SK-MEL-5 (cell line): ENCODE measurements at regions not wholly inside any gene's neighbourhood (a gene's known extent, or its start where the extent isn't known, plus 50 kb on each side); places are given as distances from the start of the nearest gene placed in this dataset.
"Not testable (repeated sequence)": the region's sequence is repeated elsewhere in the genome, so short reads cannot be mapped to it uniquely, and the experiment has no call there.

Experiments
- DNase-seq: peaks from one replicate; pipeline ENCODE4 v3.0.0-alpha.2; 2016; ENCODE audit warnings: low read depth, low spot score
- in situ Hi-C: cut with HindIII; loops from 2 replicates; pipeline ENCODE4 v1.10.0; 2016; ENCODE audit warnings: low sequenced_read_pairs, high pct_unique_total_duplicates, low pct_unique_long_range_greater_than_20kb

DNA sequence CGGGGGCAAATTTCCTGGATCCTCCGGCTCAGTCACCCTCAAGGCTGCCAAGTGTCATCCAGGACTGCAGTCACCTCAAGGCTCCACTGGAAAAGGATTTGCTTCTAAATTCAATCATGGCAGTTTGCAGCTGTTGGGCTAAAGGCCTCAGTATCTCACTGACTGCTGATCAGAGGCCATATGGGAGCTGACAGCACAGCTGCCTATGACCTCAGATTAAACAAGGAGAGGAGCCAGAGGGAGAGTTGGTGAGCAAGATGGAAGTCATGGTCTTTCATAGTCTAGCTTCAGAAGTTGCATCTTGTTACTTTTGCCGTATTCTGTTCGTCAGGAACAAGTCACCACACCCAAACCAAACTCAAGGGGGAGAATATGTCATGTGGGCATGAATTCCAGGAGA lies 849.7 kb downstream of the UQCRFS1 start:
- in situ Hi-C loops = no loop called here
- no peak for DNase-seq

DNA sequence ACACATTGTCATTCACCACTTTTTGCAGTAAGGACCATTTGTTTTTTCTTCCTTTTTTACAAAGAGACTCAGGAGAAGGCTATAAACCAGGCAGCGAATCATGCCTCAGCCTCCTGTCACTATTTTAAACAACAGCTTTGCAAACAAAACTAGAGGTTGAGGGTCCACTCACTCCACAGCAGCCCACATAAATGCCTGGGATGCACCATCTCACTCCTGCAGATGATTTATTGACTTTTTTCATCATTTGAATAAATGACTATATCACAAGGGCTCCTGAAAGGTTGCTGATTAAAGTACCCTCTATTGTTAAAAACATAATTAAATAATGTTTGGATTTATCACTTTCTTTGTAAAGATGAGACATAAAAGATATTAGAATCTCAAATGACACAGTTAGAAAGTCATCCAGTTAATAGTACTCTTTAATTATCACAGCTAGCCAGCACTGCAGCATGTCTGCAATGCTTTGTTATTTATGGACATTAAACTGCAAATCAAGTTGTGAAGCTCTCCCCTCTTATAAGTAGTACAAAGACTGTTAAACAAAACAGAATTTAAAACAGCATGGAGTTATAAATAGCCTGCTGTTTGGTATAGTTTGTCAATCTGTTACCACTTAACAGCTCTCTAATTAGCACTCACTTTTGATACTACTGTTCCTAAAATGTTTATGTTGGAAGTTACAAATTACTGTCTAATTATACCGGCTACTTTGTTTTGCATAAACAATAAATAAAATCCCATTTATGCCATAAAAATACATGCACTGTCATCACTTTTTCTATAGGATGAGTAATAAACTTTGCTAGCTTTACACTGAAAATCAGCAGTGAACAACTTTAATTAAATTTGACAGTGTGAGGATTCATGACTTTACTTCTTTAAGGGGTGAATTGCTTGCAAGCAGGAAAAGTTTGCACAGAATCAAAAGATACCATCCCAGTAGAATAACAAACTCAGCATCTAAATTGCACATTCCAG lies 853.2 kb downstream of the UQCRFS1 start:
- DNase-seq = no peak
- in situ Hi-C loops = no loop called here

DNA sequence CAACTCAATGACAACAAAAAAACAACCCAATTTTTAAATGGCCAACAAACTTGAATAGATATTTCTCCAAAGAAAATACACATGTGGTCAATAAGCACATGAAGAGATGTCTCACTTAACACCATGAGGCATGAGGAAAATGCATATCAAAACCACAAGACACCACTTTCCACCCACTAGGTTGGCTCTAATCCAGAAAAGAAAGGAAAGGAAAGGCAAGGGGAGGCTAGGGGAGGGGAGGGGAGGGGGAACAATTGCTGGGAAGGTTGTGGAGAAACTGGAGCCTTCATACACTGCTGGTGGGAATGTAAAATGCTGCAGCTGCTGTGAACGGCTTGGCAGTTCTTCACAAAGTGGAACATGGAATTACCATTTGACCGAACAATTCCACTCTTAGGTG lies 854.3 kb downstream of the UQCRFS1 start:
- no peak for DNase-seq
- in situ Hi-C loops = no loop called here

DNA sequence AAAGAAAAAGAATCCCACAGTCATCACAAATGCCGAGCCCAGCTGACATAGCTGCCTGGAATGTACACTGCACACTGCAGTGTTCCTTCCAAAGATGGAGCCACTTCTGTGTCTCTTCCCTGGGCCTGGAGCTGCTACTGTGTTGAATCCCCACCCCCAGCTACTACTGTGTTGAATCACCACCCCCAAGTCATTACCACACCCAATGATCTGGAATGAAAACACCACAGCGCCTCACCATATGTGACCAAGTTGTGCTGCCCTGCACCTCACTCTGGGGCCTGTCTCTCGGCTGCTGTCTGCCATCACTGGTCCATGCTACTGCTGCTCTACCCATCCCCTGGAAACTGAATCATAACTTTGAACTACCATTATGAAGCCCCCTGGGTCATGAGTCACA lies 861.2 kb downstream of the UQCRFS1 start:
- no peak for DNase-seq
- in situ Hi-C loops = no loop called here

DNA sequence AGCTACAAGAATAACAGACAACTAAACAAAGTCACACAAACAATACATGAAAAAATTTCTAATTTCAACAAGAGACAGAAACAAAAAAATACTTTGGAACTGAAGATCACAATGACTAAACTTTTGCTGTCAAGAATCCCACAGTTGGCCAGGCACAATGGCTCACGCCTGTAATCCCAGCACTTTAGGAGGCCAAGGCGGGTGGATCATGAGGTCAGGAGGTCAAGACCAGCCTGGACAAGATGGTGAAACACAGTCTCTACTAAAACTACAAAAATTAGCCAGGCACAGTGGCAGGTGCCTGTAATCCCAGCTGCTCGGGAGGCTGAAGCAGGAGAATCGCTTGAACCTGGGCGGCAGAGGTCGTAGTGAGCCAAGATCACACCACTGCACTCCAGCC lies 861.6 kb downstream of the UQCRFS1 start:
- not testable (repeated sequence) for DNase-seq

DNA sequence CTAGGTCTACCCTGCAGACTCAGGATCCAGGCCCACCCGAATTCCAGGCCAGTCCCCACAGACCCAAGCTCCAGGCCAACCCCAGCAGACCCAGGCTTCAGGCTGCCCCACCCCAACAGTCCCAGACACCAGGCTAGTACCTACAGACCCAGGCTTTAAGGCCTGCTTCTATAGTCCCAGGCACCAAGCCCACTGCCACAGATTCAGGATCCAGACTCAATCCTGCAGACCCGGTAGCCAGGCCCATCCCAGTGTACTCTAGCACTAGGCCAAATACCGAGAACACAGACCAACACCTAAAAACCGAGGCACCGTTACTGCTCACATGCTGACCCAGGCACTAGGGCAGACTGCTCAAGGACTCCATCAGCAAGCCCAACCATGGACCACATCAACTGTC lies 862.3 kb downstream of the UQCRFS1 start:
- DNase-seq = no peak
- in situ Hi-C loops = no loop called here

More for the DNA sequence above, 861.6 kb downstream of the UQCRFS1 start:
- in situ Hi-C loops = not testable (repeated sequence)

DNA sequence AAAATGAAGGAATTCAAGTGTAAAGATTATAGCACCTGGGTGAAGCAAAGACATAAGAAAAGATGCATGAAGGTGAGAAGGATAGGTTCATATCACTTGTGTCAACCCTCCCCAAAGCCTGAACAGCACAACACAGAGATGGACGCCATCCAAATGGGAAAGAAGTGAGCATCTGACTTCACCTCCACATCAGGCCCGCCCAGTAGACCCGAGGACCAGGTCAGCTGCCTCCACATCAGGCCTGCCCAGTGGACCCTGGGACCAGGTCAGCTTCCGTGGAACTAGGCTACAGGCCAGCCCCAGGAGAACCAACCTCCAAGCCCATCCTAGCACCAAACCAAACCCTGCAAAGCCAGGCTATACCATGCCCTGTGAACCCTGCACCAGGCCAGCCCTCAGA lies 862.9 kb downstream of the UQCRFS1 start:
- in situ Hi-C loops = no loop called here
- no peak for DNase-seq

DNA sequence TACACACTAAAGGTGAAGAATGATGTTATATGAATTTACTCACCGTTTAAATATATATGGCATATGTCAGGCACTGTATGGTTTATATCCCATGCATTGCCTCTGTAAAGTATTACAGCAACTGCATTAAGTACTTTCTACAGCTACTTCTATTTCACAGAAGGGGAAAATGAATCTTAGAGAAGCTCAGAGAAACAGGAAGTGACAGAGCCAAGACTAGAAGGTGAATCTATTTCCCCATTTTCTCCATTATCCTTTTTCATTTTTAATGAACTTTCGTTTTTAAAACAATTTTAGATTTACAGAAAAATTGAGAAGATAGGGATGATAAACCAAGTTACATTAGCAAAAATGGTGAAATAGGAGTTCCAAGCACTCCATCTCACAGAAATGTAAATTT lies 863.3 kb downstream of the UQCRFS1 start:
- in situ Hi-C loops = no loop called here
- DNase-seq = no peak

DNA sequence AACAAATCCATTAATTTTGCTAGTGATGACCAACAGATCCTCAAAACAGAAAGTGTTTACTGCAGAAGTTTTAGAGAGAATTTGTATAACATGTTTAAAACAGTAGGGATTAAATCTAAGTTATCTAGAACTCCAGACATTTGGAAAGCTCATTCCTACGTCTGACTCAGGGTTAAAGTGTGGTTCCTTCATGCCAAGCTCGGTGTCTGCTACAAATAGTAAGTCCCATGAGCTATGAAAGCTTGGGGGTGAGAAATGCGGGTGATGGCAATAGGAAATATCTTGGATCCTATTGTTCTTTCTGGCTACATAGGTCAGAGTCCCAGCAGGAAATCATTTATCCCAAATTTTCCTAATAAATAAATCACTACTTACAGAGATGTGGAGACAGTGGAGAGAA lies 867.1 kb downstream of the UQCRFS1 start:
- DNase-seq = no peak

DNA sequence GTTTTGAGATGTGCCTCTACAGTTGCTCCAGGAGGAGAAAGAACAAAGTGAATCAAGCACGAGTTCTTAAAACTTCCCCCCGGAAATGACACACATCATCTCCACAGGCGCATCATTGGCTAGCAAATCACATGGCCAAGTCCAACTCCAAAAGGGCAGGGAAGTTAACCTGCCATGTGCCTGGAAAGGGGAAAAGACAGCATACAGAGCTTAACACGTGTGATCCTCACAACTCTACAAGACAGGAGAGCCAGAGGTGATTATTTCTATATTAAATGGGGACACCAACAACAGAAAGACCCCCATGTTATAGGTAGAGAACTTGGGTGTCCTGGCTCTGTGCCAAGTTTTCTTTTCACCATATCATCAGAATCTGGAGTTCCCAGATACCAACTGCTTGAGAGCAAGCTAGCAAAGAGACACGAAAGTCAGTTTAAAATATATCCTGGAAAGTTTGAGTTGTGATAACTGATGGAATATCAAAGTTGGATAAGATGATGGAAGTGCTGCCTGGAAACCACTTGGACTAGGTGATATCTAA lies 871.1 kb downstream of the UQCRFS1 start:
- no peak for DNase-seq
- in situ Hi-C loops = no loop called here

More for the DNA sequence above, 867.1 kb downstream of the UQCRFS1 start:
- in situ Hi-C loops = no loop called here

DNA sequence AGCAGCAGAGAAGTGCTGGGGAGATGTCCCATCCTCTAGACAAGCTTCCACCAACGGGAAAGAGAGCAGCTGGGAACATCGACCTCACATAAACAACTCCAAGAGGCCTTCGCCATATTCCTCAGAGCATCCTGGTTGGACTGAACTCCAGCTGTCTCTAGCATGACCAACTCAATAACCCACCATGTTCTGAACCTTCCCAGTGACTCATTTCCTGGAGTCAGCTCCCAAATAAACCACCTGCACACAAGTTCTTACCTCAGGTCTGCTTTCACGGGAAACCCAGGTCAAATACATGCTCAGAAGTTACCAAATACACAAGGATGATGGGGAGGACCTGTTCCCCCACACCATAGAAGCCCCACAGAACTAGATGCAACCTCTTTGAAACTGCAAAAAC lies 878.5 kb downstream of the UQCRFS1 start:
- in situ Hi-C loops = no loop called here
- DNase-seq = no peak

DNA sequence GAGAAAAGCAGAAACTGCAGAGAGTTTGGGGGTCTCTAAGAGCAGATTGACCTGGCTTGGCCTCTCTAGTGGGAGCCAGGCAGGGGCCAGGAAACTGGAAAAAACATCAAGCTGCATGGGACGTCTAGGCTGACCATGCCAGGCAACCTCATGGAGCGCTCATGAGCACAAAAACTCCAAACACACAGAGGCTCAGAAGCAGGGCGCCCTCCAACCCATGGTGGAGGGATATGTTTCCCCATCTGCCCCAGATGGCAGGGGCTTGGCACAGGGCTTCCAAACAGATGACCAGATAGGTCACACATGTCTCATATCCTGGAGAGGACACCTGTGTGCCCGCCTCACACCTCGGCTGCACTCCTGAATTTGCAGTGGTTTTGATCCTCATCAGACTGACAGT lies 879.0 kb downstream of the UQCRFS1 start:
- in situ Hi-C loops = no loop called here

DNA sequence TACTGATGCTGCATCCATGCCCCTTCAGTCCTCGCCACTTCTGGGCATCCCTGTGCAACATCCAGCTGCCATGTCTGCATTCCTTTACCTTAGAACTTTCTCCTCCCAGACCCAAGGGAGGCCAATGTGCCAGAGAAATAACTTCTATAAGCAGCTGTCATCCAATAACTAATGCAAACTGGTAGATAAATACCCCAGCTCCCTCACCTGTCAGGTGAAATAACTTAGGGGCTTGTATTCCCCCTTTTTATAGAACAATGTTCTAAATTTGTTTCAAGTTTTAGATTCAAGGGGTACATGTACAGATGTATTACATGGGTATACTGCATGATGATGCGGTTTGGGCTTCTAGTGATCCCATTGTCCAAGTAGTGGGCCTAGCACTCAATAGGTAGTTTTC lies 880.1 kb downstream of the UQCRFS1 start:
- no peak for DNase-seq
- in situ Hi-C loops = no loop called here

More for the DNA sequence above, 879.0 kb downstream of the UQCRFS1 start:
- DNase-seq = no peak

DNA sequence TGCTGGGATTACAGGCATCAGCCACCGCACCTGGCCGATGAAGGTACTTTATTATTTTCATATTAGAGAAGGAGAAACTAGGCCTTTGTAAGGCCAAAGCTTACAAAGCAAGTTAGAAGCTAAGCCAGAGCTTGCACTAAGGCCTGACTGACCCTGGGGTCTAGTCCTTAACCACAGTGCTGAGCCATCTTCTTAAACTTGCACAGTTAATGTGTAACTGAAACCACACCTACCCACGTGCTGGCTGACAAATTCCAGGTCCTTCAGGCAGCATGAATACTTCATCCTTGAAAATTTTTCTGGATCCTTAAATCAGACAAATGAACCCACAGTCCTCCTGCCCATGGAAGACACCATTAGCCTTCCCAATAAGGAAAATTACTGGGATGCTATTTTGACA lies 880.6 kb downstream of the UQCRFS1 start:
- in situ Hi-C loops = no loop called here
- no peak for DNase-seq

DNA sequence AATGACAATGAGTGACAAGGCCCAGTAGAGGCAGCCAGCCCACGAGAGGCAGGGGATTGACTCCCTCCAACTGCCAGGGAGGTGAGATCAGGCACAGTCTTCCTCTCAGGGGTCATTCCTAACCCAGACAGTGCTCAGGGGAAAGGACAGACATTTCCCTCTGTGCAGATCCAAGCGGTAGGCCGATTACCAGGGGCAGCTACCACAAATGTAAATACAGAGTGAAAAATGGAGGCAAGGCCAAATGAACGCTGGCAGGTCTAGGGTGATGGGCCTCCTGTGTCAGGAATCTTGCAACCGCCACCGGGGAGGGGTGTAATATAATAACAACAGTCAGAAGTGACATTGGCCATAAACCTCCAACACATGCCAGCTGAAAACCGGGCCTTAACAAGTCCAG lies 881.4 kb downstream of the UQCRFS1 start:
- in situ Hi-C loops = no loop called here
- no peak for DNase-seq

DNA sequence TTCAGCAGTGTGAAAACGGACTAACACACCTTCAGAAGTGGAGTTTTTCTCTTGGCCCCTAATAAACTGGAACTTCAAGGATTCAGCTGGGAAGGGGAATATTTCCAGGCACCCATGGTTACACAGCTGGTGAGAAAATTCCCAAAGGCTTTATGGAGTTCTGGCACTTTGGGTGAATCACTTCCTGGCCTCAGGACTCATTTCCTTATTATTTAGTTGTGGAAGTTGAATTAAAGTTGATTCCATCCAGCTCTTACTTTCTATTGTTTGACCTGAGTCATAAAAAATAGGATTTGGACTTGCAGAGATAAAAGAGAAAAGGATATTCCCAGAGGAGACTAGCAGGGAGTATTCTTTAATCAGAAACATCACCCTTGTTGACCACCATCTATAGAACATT lies 882.1 kb downstream of the UQCRFS1 start:
- in situ Hi-C loops = no loop called here
- DNase-seq = no peak

DNA sequence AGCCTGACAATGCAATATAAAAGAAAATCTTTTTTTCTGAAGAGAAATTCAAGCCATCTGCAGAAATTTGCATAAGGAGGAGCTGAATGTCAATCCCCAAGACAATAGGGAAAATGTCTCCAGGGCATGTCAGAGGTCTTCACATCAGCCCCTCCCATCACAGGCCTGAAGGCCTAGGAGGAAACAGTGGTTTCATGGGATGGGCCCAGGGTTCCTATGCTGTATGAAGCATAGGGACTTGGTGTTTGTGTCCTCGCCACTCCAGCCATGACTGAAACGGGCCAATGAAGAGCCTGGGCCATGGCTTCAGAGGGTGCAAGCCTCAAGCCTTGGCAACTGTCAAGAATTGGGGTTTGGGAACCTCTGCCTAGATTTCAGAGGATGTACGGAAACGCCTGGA lies 883.5 kb downstream of the UQCRFS1 start:
- in situ Hi-C loops = no loop called here

DNA sequence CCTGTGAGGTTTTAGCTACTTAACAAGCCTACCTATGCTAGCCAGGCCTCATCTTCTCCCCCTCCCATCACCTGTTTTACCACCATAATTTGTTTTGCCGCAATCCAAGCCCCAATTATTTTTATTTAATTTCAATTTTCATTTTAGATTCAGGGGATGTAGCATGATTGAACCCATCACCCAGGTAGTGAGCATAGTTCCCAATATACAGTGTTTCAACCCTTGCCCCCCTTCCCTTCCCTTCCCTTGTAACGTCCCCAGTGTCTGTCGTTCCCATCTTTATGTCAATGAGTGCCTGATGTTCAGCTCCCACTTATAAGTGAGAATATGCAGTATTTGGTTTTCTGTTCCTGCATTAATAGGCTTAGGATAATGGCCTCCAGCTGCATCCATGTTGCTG lies 885.0 kb downstream of the UQCRFS1 start:
- in situ Hi-C loops = no loop called here
- no peak for DNase-seq

More for the DNA sequence above, 883.5 kb downstream of the UQCRFS1 start:
- no peak for DNase-seq

DNA sequence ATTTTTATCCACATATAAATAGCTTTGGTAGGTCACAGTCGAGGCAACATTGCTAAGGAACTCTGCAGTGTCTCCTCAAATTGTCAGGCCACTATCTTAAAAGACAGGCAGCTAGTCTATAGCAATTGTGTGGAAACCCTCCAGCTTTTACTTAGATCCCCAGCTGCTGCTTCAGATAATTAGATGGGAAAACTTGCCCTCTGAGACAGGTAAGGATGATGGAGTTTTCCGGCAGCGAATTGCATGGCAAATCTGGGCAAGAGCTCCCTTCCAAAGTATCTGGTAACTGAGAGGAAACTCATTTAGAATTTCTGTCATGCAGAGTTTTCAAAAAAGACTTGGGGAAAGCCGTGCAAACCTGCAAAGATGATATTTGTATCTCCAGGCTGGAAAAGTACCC lies 886.2 kb downstream of the UQCRFS1 start:
- DNase-seq = no peak
- in situ Hi-C loops = no loop called here
